Hepatocyte (in vitro differentiated cells): ENCODE measurements at regions not wholly inside any gene's neighbourhood (a gene's known extent, or its start where the extent isn't known, plus 50 kb on each side); places are given as distances from the start of the nearest gene placed in this dataset.

Experiments
- EZH2 ChIP-seq: fragments of 200-600 bp; sonication (generic); IDR thresholded peaks from 2 replicates; pipeline ENCODE4 v1.6.1; 2016; ENCODE audit warnings: antibody characterized with exemption, mild to moderate bottlenecking, borderline replicate concordance
- TF ChIP-seq, protein P1 (sequence below): fragments of 200-600 bp; sonication (generic); IDR thresholded peaks from 2 replicates; pipeline ENCODE4 v1.5.1; 2016; ENCODE audit warnings: antibody characterized with exemption, mild to moderate bottlenecking; ENCODE audit not compliant: poor library complexity

DNA sequence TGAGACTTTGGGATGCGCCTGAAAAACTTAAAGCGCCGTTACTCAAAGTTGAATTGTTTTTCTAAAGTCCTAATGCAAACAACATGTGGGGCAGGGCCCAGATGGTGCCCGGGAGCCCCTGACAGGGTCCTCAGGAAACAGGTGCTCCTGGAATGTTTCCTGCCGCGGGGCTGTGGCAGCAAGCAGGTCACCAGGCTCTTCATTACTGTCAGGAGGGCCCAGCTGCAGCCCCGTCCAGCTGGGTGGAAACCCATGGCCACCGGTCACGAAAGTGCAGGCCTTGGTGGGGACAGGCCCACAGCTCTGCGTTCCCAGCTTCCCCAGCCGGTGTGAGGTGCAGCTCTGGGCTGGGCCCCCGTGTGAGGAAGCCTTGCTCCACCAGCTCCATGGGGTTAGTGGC lies 63.9 kb upstream of the GATA2 start:
- TF ChIP-seq, protein P1, sequence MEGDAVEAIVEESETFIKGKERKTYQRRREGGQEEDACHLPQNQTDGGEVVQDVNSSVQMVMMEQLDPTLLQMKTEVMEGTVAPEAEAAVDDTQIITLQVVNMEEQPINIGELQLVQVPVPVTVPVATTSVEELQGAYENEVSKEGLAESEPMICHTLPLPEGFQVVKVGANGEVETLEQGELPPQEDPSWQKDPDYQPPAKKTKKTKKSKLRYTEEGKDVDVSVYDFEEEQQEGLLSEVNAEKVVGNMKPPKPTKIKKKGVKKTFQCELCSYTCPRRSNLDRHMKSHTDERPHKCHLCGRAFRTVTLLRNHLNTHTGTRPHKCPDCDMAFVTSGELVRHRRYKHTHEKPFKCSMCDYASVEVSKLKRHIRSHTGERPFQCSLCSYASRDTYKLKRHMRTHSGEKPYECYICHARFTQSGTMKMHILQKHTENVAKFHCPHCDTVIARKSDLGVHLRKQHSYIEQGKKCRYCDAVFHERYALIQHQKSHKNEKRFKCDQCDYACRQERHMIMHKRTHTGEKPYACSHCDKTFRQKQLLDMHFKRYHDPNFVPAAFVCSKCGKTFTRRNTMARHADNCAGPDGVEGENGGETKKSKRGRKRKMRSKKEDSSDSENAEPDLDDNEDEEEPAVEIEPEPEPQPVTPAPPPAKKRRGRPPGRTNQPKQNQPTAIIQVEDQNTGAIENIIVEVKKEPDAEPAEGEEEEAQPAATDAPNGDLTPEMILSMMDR = no peak
- TF ChIP-seq EZH2 = no peak
